ENCODE measurements at regions not wholly inside any gene's neighbourhood (a gene's known extent, or its start where the extent isn't known, plus 50 kb on each side); places are given as distances from the start of the nearest gene placed in this dataset.

DNA sequence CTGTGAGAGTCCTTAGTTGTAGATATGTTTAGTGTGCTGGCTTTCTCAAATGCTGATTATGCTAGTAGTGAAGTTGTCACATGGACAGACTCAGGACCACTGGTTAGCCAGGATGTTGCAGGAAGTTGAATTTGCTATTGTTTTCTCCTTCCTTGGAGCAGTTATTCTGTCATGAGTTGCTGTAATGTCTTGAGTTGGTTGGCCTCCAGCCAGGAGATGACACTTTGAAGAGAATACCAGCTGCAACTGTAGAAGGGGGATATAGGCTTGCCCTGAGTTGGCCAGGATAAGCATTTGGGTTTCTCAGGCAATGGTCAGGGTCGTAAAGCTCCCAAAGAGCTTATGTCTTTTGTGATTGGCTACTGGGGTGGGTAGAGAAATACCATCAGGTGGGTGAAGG, 206.7 kb downstream of the ZNF621 start:
- Histone ChIP-seq H3K9ac (no peak overlapping the region), H3K4me3 (IDR thresholded peaks at IDR 0.05; ENCODE audit: insufficient read depth, low read depth, low read length) (no peak overlapping the region), H4K20me1 (ENCODE audit: insufficient read depth) (no peaks in the 10 kb centered on the region), H3K79me2 (ENCODE audit: insufficient read depth, low read depth) (no peaks in the 10 kb centered on the region), H3K4me1 (ENCODE audit: low read depth, poor library complexity, severe bottlenecking) (no peaks in the 10 kb centered on the region), H3K4me2 (no peak overlapping the region), H3K27me3 (ENCODE audit: insufficient read depth, low read depth) (no peaks in the 10 kb centered on the region), H3K36me3 (ENCODE audit: insufficient read depth) (no peaks in the 10 kb centered on the region), H2AFZ (ENCODE audit: low read depth) (no peak overlapping the region), H3K27ac (no peak overlapping the region)
- TF ChIP-seq, protein P1, sequence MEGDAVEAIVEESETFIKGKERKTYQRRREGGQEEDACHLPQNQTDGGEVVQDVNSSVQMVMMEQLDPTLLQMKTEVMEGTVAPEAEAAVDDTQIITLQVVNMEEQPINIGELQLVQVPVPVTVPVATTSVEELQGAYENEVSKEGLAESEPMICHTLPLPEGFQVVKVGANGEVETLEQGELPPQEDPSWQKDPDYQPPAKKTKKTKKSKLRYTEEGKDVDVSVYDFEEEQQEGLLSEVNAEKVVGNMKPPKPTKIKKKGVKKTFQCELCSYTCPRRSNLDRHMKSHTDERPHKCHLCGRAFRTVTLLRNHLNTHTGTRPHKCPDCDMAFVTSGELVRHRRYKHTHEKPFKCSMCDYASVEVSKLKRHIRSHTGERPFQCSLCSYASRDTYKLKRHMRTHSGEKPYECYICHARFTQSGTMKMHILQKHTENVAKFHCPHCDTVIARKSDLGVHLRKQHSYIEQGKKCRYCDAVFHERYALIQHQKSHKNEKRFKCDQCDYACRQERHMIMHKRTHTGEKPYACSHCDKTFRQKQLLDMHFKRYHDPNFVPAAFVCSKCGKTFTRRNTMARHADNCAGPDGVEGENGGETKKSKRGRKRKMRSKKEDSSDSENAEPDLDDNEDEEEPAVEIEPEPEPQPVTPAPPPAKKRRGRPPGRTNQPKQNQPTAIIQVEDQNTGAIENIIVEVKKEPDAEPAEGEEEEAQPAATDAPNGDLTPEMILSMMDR (conservative IDR thresholded peaks at IDR 0.05; ENCODE audit: low read depth, low read length) = no peak

DNA sequence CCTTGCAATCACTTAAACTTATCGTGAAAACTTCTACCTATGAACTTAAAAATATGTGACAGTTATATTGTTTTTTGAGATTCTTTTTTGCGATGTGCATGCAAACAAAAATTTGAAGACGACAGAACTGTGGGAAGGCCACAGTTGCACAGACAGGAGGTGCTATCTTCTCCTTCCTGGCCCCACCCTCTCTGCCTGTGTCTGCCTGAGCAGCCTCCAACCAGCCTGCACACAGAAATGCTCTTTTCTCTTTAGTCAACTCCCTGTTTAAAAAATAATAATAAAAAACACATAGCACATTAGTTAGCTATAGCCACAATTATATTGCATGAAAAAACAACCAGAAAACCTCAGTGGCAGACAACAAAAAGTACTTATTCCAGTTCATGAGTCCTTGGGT, 212.2 kb downstream of the ZNF621 start:
- Histone ChIP-seq H3K4me1 (ENCODE audit: low read depth, poor library complexity, severe bottlenecking) (no peaks in the 10 kb centered on the region), H3K27ac (no peak overlapping the region), H3K4me2 (no peak overlapping the region), H3K79me2 (ENCODE audit: insufficient read depth, low read depth) (no peaks in the 10 kb centered on the region), H3K36me3 (ENCODE audit: insufficient read depth) (no peaks in the 10 kb centered on the region), H3K27me3 (ENCODE audit: insufficient read depth, low read depth) (no peaks in the 10 kb centered on the region), H3K9ac (no peak overlapping the region), H2AFZ (ENCODE audit: low read depth) (no peak overlapping the region), H3K4me3 (IDR thresholded peaks at IDR 0.05; ENCODE audit: insufficient read depth, low read depth, low read length) (no peak overlapping the region), H4K20me1 (ENCODE audit: insufficient read depth) (no peaks in the 10 kb centered on the region)
- TF ChIP-seq, protein P1 (conservative IDR thresholded peaks at IDR 0.05; ENCODE audit: low read depth, low read length) = no peak

DNA sequence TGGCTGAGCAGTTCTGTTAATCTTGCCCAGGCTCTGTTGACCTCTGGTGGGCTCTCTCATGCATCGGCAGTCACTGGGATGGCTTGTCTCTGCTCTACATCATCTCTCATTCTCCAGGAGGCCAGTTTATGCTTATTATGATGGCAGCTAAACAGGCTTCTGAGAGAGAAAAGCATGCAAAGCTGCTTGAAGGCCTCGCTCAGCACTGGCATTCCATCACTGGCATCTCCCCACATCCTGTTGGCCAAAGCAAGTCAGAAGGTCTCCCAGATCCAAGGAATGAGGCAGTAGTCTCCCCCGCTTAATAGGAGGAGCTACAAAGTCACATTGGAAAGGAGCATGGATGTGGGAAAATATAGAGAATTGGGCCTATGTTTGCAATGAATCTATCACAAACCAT, 212.6 kb downstream of the ZNF621 start:
- Histone ChIP-seq H3K36me3 (ENCODE audit: insufficient read depth) (no peaks in the 10 kb centered on the region), H3K79me2 (ENCODE audit: insufficient read depth, low read depth) (no peaks in the 10 kb centered on the region), H3K27ac (no peak overlapping the region), H4K20me1 (ENCODE audit: insufficient read depth) (no peaks in the 10 kb centered on the region), H3K4me1 (ENCODE audit: low read depth, poor library complexity, severe bottlenecking) (no peaks in the 10 kb centered on the region), H3K27me3 (ENCODE audit: insufficient read depth, low read depth) (no peaks in the 10 kb centered on the region), H3K9ac (no peak overlapping the region), H3K4me2 (no peak overlapping the region), H2AFZ (ENCODE audit: low read depth) (no peak overlapping the region), H3K4me3 (IDR thresholded peaks at IDR 0.05; ENCODE audit: insufficient read depth, low read depth, low read length) (no peak overlapping the region)
- TF ChIP-seq, protein P1 (conservative IDR thresholded peaks at IDR 0.05; ENCODE audit: low read depth, low read length) = no peak

DNA sequence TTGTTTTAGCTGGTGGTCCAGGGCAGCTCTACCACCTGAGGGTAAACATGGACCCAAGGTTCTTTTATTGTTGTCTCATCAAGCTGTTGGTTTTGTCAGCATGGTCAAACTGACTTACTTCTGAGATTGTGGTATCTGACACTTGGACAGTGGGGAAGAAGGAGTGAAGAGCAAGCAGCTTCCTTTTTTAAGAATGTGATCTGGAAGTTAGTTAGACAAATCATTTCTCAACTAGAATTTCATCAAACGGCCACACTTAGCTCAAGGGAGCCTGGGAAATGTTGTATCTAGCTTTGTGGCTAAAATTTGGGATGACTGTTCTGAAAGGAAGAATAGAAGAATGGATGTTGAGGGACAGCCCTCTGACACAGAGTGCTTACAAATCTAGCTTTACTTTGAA, 215.2 kb downstream of the ZNF621 start:
- Histone ChIP-seq H2AFZ (ENCODE audit: low read depth) (no peak overlapping the region), H4K20me1 (ENCODE audit: insufficient read depth) (no peaks in the 10 kb centered on the region), H3K9ac (no peak overlapping the region), H3K4me2 (no peak overlapping the region), H3K36me3 (ENCODE audit: insufficient read depth) (no peaks in the 10 kb centered on the region), H3K27me3 (ENCODE audit: insufficient read depth, low read depth) (no peaks in the 10 kb centered on the region), H3K4me3 (IDR thresholded peaks at IDR 0.05; ENCODE audit: insufficient read depth, low read depth, low read length) (no peak overlapping the region), H3K4me1 (ENCODE audit: low read depth, poor library complexity, severe bottlenecking) (no peaks in the 10 kb centered on the region), H3K79me2 (ENCODE audit: insufficient read depth, low read depth) (no peaks in the 10 kb centered on the region), H3K27ac (no peak overlapping the region)
- TF ChIP-seq, protein P1 (conservative IDR thresholded peaks at IDR 0.05; ENCODE audit: low read depth, low read length) = no peak

DNA sequence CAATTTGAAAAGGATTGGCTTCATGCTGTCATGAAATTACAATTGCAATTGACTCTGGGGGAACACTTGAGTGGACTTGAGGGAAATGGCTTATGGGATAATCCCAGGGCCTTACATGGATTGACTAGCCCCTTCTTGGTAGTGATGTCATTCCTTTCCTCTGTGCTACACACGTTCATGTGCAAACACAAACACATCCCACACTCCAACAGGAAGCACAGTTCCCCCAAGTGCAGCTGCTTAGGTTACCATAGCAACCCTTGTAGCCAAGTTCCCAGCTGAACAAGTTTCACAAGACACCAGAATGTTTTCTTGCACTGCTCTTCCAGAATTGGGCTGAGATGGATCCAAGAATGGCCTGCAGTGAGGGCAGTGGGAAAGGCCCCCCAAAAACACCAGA, 217.0 kb downstream of the ZNF621 start:
- H3K27ac ChIP-seq = no peak overlapping the region
- no peaks in the 10 kb centered on the region for H3K79me2 ChIP-seq (ENCODE audit: insufficient read depth, low read depth)
- H3K27me3 ChIP-seq (ENCODE audit: insufficient read depth, low read depth) = no peaks in the 10 kb centered on the region
- no peak overlapping the region for H2AFZ ChIP-seq (ENCODE audit: low read depth)
- H3K36me3 ChIP-seq (ENCODE audit: insufficient read depth) = no peaks in the 10 kb centered on the region
- H3K4me2 ChIP-seq = no peak overlapping the region
- TF ChIP-seq, protein P1 (conservative IDR thresholded peaks at IDR 0.05; ENCODE audit: low read depth, low read length) = no peak
- H4K20me1 ChIP-seq (ENCODE audit: insufficient read depth) = no peaks in the 10 kb centered on the region
- H3K4me3 ChIP-seq (IDR thresholded peaks at IDR 0.05; ENCODE audit: insufficient read depth, low read depth, low read length) = no peak overlapping the region
- H3K4me1 ChIP-seq (ENCODE audit: low read depth, poor library complexity, severe bottlenecking) = no peaks in the 10 kb centered on the region
- H3K9ac ChIP-seq = no peak overlapping the region

Data from KMS-11 (cell line).